GM12878 (cell line): ENCODE measurements at regions not wholly inside any gene's neighbourhood (a gene's known extent, or its start where the extent isn't known, plus 50 kb on each side); places are given as distances from the start of the nearest gene placed in this dataset.

Experiments used
- ASH2L ChIP-seq: fragments of 300-600, 200-600 bp; sonication (generic); IDR thresholded peaks from 2 replicates; pipeline ENCODE4 v1.6.1; 2017; ENCODE audit warnings: low read depth, mild to moderate bottlenecking, borderline replicate concordance
- BMI1 ChIP-seq: fragments of 450-650 bp; IDR thresholded peaks from 2 replicates; pipeline ENCODE4 v1.6.1; 2016; ENCODE audit warnings: mild to moderate bottlenecking, moderate library complexity, borderline replicate concordance
- CHD4 ChIP-seq: fragments of 200-600 bp; sonication (generic); IDR thresholded peaks from 2 replicates; pipeline ENCODE4 v1.6.1; 2016; ENCODE audit warnings: mild to moderate bottlenecking
- CREB1 ChIP-seq: IDR thresholded peaks from 2 replicates; pipeline ENCODE4 v1.6.1; 2012; ENCODE audit warnings: low read depth, mild to moderate bottlenecking, inconsistent platforms
- CREM ChIP-seq: IDR thresholded peaks from 2 replicates; pipeline ENCODE4 v1.6.1; 2014; ENCODE audit warnings: antibody characterized with exemption, low read depth
- E2F8 ChIP-seq: fragments of 450-650 bp; IDR thresholded peaks from 2 replicates; pipeline ENCODE4 v1.6.1; 2018; ENCODE audit warnings: mild to moderate bottlenecking, low read depth, moderate library complexity; ENCODE audit not compliant: partially characterized antibody
- FOS ChIP-seq: IDR thresholded peaks from 3 replicates; pipeline ENCODE4 v1.6.1; 2011; ENCODE audit warnings: borderline replicate concordance; ENCODE audit not compliant: insufficient read length; ENCODE audit errors: extremely low read depth
- FOXK2 ChIP-seq: fragments of 450-650 bp; IDR thresholded peaks from 2 replicates; pipeline ENCODE4 v1.6.1; 2017; ENCODE audit warnings: mild to moderate bottlenecking, moderate library complexity
- HDAC2 ChIP-seq: fragments of 200-600 bp; sonication (generic); IDR thresholded peaks from 2 replicates; pipeline ENCODE4 v1.6.1; 2017
- IRF3 ChIP-seq: fragments of 450-650 bp; IDR thresholded peaks from 2 replicates; pipeline ENCODE4 v1.6.1; 2014; ENCODE audit warnings: mild to moderate bottlenecking
- KLF5 ChIP-seq: fragments of 450-650 bp; IDR thresholded peaks from 2 replicates; pipeline ENCODE4 v1.6.1; 2014; ENCODE audit warnings: mild to moderate bottlenecking; ENCODE audit not compliant: partially characterized antibody
- LARP7 ChIP-seq: fragments of 450-650 bp; IDR thresholded peaks from 2 replicates; pipeline ENCODE4 v1.6.1; 2017; ENCODE audit warnings: mild to moderate bottlenecking
- MEF2B ChIP-seq: fragments of 450-650 bp; IDR thresholded peaks from 2 replicates; pipeline ENCODE4 v1.6.1; 2018; ENCODE audit warnings: mild to moderate bottlenecking, moderate library complexity; ENCODE audit not compliant: partially characterized antibody, poor library complexity, severe bottlenecking
- MXI1 ChIP-seq: fragments of 150-350 bp; IDR thresholded peaks from 2 replicates; pipeline ENCODE4 v1.6.1; 2011; ENCODE audit warnings: low read depth, mild to moderate bottlenecking, inconsistent platforms, low read length, improper control_type of control experiment
- NBN ChIP-seq: fragments of 450-650 bp; IDR thresholded peaks from 2 replicates; pipeline ENCODE4 v1.6.1; 2016
- NFIC ChIP-seq: IDR thresholded peaks from 2 replicates; pipeline ENCODE4 v1.6.1; 2012; ENCODE audit warnings: low read depth, mild to moderate bottlenecking, inconsistent platforms, low read length, moderate library complexity
- NR2C1 ChIP-seq: fragments of 450-650 bp; IDR thresholded peaks from 2 replicates; pipeline ENCODE4 v1.6.1; 2017; ENCODE audit warnings: antibody characterized with exemption, mild to moderate bottlenecking, moderate library complexity
- RBBP5 ChIP-seq: fragments of 200-600 bp; sonication (generic); conservative IDR thresholded peaks from 2 replicates; pipeline ENCODE4 v1.6.1; 2016
- SMAD5 ChIP-seq: IDR thresholded peaks from 2 replicates; pipeline ENCODE4 v1.6.1; 2016; ENCODE audit warnings: antibody characterized with exemption, low read depth
- TBL1XR1 ChIP-seq: IDR thresholded peaks from 2 replicates; pipeline ENCODE4 v1.6.1; 2012; ENCODE audit warnings: low read depth, low read length, improper control_type of control experiment
- TCF3 ChIP-seq: IDR thresholded peaks from 2 replicates; pipeline ENCODE4 v1.6.1; 2012; ENCODE audit warnings: low read depth, mild to moderate bottlenecking, low read length, borderline replicate concordance; ENCODE audit not compliant: insufficient read depth
- TCF7 ChIP-seq: IDR thresholded peaks from 2 replicates; pipeline ENCODE4 v1.6.1; 2014; ENCODE audit warnings: antibody characterized with exemption, borderline replicate concordance
- USF1 ChIP-seq: IDR thresholded peaks from 2 replicates; pipeline ENCODE4 v1.6.1; 2011; ENCODE audit warnings: borderline replicate concordance, low read depth, mild to moderate bottlenecking, moderate library complexity, mixed read lengths, low read length; ENCODE audit not compliant: insufficient read depth; ENCODE audit errors: extremely low read length
- TF ChIP-seq, protein P1 (sequence below): fragments of 450-650 bp; IDR thresholded peaks from 2 replicates; pipeline ENCODE4 v1.6.1; 2016; ENCODE audit warnings: mild to moderate bottlenecking
- TF ChIP-seq, protein P2 (sequence below): fragments of 450-650 bp; IDR thresholded peaks from 2 replicates; pipeline ENCODE4 v1.6.1; 2017; ENCODE audit warnings: low read depth, mild to moderate bottlenecking, moderate library complexity

DNA sequence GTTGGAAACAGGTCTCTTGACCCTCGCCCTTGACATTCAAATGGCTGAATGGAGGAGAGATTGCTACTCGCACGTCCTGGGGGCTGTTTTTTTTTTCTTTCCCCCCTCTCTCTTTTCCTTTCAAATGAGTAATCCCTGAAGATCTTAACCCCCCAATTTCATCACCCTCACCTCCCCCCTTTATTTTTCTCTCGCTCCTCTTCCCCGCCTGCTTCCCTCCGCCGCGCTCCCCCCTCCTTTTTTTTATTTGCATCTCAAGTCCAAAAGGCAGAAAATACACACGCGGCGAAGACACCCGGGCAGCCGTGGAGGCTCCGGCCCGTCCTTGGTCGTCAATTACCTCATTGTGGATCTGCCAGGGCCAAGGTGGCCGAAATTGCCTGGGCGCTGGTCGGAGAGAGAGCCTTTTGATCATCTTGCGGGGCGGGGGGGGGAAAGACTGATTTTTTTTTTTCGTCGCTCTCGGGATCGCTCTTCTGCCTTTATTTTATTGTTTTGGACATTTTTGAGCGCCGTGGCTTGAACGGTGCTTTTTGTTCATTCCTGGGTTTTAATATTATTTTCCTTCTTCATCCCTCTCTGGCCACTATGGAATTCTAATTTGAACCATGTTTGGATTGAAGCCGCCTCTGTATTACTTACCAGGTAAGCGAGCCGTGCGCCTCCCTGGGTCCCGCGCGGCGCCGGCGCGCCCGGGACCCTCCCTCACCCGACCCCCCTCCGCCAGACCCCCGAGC lies 57.2 kb upstream of the GSE1 start (continued):
- TF ChIP-seq FOXK2 (no peak), TCF7 (no peak), NFIC (no peak), USF1 (no peak), CREB1 (no peak), KLF5 (no peak), MEF2B (no peak), NBN (no peak), ASH2L (no peak), HDAC2 (no peak), TCF3 (no peak), SMAD5 (peak; percentile 42; the same call in 1 of the 2 replicates), IRF3 (no peak), MXI1 (peak; percentile 33; the same call in 1 of the 2 replicates), RBBP5 (no peak), TBL1XR1 (no peak), FOS (no peak), NR2C1 (no peak), CREM (no peak), CHD4 (no peak), LARP7 (no peak), BMI1 (no peak), E2F8 (no peak)
- TF ChIP-seq, protein P1, sequence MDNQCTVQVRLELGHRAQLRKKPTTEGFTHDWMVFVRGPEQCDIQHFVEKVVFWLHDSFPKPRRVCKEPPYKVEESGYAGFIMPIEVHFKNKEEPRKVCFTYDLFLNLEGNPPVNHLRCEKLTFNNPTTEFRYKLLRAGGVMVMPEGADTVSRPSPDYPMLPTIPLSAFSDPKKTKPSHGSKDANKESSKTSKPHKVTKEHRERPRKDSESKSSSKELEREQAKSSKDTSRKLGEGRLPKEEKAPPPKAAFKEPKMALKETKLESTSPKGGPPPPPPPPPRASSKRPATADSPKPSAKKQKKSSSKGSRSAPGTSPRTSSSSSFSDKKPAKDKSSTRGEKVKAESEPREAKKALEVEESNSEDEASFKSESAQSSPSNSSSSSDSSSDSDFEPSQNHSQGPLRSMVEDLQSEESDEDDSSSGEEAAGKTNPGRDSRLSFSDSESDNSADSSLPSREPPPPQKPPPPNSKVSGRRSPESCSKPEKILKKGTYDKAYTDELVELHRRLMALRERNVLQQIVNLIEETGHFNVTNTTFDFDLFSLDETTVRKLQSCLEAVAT: peak; percentile 85
- TF ChIP-seq, protein P2, sequence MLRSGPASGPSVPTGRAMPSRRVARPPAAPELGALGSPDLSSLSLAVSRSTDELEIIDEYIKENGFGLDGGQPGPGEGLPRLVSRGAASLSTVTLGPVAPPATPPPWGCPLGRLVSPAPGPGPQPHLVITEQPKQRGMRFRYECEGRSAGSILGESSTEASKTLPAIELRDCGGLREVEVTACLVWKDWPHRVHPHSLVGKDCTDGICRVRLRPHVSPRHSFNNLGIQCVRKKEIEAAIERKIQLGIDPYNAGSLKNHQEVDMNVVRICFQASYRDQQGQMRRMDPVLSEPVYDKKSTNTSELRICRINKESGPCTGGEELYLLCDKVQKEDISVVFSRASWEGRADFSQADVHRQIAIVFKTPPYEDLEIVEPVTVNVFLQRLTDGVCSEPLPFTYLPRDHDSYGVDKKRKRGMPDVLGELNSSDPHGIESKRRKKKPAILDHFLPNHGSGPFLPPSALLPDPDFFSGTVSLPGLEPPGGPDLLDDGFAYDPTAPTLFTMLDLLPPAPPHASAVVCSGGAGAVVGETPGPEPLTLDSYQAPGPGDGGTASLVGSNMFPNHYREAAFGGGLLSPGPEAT: peak; percentile 13; the same call in 1 of the 2 replicates
